GM21717 (cell line): ENCODE measurements at regions not wholly inside any gene's neighbourhood (a gene's known extent, or its start where the extent isn't known, plus 50 kb on each side); places are given as distances from the start of the nearest gene placed in this dataset.

Source experiments
- ATAC-seq: cut with Tn5 transposase; IDR thresholded peaks from one replicate; pipeline ENCODE4 v1.9.1; 2021; ENCODE audit warnings: mild to moderate bottlenecking, moderate library complexity; ENCODE audit not compliant: unreplicated experiment

DNA sequence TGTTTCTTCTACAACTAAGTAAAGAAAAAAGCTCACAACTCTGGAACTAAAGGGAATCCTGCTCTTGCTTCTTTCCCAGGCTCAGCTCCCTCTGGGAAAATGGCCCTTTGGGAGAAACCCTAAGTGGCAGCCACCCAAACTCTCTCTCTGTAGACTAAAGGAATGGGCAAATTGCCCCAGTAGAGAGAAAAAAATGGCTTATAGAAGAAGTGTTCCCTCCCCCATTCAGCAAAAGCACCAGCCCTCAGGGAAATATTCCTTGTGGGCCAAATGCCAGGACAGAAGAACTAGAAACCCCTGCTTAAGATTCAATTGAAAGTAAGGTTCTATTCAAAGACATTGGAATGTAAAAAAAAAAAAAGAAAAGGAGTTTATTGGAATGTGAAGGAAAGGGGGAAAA, 603.7 kb upstream of the ALCAM start:
- ATAC-seq = no peak

DNA sequence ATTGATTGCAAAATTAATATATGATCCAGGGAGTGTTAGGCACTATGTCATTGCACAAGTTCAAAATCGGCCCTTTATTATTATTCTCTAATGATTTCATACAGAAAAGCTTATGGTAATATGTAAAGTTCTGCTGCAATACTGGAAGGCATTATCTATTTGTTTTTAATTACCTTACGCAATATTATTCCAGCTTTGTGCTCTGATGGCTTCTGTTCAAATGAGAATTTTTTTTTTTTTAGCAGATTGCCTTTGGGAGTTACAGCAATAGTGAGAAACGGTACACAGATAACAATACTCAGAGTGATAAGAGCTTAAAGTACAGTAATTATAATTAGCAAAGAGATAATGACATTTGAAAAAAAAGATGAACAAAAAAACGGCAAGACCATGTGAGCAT, 602.2 kb upstream of the ALCAM start:
- ATAC-seq = no peak

DNA sequence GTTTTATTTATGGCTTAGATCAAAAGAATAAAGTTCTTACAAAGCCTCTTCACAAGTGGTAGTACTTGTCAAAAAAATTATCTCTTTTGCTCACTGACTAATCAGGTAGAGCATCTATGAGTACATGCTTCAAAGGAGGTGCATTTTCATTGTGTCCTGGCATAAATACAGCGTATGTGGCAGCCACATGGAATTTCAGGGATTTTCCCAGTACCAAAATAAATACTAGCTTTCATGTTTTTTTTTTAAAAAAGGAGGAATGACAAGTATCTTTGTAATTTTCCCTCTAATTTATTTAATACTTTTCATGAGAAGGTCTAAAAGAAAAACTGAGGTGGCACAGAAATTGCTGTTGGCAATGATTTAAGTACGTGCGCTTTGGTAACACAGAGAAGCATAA, 597.8 kb upstream of the ALCAM start:
- no peak for ATAC-seq

DNA sequence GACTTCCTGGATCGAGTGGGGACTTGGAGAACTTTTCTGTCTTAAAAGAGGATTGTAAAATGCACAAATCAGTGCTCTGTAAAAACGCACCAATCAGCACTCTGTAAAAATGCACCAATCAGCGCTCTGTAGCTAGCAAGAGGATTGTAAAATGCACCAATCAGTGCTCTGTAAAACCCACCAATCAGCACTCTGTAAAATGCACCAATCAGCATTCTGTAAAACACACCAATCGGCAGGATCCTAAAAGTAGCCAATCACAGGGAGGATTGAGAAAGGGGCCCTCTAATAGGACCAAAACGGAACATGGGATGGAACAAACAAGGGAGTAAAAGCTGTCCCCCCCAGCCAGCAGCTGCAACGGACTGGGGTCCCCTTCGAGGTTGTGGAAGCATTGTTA, 587.4 kb upstream of the ALCAM start:
- ATAC-seq = no peak

DNA sequence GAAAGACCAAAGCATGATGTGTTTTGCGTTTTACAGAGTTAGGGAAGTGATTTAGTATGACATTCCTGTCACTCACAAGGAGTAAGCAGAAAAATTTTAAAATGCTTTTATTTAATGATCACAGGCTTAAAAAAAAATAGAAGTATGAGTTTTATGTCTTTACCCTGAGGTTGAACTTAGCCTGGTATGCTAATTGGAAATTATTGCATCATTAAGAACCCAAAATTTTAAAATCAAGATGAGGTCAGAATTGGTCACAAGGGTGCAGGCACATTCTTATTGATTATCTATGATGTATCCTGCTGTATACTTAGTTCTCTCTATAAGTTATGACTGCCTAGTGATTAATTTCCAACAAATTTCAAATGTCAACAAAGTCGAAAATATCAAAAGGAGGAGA, 585.6 kb upstream of the ALCAM start:
- no peak for ATAC-seq

DNA sequence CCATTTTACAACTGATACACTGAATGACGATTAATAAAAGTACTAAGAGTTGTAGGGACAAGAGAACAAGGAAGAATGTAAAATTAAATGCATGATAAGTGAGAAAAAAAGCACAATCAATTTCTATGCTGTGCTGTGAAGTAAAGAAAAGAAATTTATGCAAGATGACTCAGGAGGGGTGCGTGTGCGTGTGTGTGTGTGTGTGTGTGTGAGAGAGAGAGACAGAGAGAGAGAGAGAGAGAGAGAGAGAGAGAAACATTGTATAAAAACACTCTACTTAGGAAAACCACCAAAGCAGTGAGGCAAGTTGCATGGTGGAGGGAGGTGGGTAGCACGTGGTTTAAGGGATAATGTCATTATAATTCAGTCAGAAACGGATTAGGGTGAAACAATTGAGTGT, 580.8 kb upstream of the ALCAM start:
- no peak for ATAC-seq

GRCh38 chr3:104787306-104787705, 579.4 kb upstream of the ALCAM start:
- ATAC-seq = no peak

DNA sequence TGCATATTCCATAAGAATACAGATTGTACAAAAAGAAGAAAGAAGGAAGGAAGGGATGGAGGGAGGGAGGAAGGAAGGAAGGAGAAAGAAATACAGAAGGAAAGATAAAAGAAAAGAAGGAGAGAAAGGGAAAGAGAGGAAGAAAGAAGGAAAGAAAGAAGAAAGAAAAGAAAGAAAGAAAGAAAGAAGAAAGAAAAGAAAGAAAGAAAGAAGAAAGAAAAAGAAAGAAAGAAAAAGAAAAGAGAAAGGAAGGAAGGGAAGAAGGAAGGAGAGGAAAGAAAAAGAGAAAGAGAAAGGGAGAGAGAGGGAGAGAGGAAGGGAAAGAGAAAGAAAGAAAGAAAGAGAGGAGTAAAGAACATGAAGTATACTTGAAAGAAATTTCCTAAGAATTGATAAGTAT, 577.9 kb upstream of the ALCAM start:
- ATAC-seq = no peak

DNA sequence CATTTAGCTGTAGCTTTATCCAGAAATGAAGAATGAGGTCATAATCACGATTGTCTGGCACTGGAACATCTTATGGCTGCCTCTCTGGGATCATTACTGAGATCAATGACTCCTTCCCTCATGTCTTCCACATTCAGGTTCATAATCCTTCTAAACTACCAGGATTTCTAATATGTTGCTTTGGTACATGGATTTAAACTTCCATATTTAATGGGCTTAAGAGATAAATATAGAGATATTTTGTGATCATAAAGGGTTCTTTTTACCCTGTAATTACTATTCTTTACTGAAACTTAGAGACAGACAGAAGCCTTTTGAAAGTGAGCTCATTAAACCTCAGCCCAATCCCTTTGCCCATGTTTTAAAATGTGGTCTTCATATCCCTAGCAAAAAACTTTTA, 575.4 kb upstream of the ALCAM start:
- ATAC-seq = no peak

GRCh38 chr3:104796556-104796955, 570.2 kb upstream of the ALCAM start:
- ATAC-seq = no peak

DNA sequence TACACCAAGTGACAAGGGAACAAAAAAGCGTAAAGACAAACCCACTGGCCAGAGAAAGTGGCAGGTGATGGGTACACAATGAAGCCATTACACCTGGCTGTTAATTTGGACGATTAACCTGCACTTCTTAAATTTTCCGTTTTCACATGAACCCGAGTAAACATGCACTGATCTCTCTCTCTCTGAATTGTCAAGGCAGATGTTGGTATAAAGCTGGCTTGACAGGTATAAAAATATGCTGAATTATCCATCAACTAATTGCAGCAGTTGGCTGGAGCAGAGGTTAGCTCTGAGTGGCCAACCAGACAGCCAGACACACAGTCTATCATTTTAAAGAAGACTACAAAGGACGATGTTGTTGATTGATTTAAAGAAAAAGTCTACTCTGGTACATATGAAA, 561.7 kb upstream of the ALCAM start:
- no peak for ATAC-seq

GRCh38 chr3:104805508-104805907, 561.2 kb upstream of the ALCAM start:
- ATAC-seq = no peak

DNA sequence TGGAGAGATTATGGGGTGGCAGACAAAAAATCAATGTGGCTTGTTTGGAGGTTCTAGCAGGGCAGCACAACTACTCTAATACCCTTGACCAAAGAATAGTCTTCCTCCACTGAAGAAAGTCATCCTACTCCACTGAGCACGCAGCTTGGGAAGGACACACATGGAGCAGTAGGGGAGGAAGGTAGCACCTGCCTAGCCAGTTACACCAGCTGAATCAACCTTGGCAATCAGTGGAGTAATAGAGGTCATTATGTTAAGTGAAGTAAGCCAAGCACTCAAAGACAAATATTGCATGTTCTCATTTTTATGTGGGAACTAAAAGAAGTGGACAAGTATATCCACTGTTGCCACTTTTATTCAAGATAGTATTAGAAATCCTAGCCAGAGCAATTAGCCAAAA, 555.8 kb upstream of the ALCAM start:
- ATAC-seq = no peak

DNA sequence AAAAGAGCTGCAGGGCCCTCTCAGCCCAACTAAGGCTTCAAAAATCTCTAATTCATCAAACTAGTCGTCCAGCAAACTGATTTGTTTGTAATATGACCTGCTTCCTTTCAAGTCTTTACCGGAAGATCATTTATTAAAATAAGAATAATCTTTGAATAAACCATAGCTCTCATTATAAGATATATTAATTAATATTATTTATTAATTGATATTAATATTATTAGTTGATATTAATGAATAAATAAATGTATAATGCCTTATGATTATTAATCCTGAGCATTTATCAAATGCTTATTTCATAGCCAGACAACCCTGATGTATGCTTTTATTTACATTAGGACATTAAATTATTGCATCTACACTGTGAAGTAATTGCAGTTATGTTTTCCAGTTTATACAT, 550.7 kb upstream of the ALCAM start:
- ATAC-seq = no peak

GRCh38 chr3:104816716-104817115, 550.0 kb upstream of the ALCAM start:
- ATAC-seq = no peak

DNA sequence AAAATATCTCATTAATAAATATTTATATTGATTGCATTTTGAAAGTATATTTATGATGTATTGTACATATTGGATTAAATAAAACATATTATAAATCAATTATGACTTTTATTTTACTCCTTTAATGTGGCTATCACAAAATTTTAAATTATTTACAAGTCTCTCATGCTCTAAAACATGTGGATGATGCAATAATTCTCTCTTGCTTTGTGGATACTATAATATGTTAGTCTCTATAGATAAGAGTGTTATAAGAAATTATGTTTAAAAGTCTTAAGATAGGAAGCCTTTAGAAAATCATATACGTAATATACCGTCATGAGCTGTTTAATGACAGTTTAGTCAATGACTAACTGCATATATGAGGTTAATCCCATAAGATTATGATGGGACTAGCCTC, 547.4 kb upstream of the ALCAM start:
- no peak for ATAC-seq

- no peak for ATAC-seq
Measured at GRCh38 chr3:104820959-104821358, 545.8 kb upstream of the ALCAM start.

- ATAC-seq = no peak
Measured at GRCh38 chr3:104825116-104825515, 541.6 kb upstream of the ALCAM start.

- no peak for ATAC-seq
Measured at GRCh38 chr3:104831071-104831470, 535.6 kb upstream of the ALCAM start.

DNA sequence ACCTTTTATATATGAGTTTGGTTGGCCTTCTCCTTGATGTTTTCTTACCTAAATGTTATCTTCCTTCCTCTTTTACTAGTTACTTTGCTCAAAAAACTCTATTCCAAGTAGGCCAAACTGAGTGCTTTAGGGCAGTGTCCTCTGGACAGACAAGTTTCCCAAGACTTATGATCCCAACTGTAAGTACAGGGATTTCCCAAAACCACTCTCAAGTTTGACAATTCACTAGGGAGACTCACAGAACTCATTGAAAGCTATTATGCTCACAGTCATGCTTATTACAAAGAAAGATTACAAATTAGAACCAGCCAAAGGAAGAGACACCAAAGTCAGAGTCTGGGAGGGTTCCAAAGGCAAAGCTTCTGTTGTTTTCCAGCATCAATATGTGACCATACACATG, 534.2 kb upstream of the ALCAM start:
- ATAC-seq = no peak

DNA sequence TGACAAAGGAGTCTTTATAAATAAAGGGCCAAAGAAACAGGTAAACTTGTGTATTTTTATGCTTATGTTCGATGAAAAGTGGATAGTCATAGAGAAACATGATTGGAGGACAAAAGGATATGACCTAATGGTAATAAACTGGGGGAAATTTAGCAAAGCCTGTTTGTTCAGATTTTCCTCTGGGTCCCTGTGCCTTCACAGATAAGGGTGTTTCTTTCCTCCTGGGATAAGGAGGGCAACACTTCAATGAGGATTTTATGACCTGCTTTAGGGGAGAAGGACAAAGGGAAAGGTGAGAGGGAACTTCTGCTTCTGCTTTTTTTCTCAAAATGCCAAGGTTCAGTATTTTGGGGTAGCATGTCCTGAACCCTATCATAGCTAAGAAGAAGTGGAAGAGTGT, 531.3 kb upstream of the ALCAM start:
- ATAC-seq = no peak

GRCh38 chr3:104846270-104846669, 520.4 kb upstream of the ALCAM start:
- ATAC-seq = no peak

GRCh38 chr3:104849070-104849469, 517.6 kb upstream of the ALCAM start:
- ATAC-seq = no peak

DNA sequence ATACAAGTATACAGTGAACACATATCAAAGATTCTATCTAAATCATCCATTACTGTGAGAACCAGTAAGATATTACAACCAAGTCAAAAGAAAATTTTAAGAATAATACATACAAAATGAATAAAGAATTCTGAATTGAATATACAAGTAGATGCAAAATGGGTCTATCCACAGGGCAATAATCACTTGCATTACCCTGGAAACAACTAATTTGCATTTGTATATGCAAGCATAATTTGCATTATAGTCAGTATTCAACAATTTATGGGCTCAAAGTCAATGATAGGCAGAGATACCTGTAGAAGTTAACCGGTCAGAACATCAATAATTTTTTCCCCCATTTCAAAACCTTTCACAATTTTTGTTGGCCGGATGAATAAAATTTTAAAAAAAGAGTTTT, 512.2 kb upstream of the ALCAM start:
- ATAC-seq = no peak
